ENCODE measurements at regions not wholly inside any gene's neighbourhood (a gene's known extent, or its start where the extent isn't known, plus 50 kb on each side); places are given as distances from the start of the nearest gene placed in this dataset.

DNA sequence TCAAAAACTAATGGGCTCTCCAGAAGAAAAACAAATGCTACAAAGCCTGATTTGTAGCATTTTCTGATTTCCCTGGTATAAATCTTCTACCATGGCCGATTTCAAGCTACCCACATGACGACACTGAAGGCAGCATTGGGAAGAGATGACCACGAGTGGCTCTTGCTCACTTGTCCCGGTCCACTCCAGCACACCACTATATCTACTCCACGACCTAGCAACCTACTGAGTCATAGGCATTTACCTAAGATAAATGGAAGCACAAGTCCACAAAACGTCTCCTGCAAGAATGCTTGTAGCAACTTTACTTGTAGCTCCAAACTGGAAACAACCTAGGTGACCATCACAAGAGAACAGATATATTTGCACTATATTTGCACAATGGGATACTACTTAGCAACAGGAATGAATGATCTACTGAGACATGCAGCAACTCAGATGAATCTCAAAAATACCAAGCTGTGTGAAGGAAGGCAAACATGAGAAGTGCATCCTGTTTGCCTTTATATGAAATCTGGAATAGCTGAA is 60.8 kb upstream of the HES1 start:
- Histone ChIP-seq H3K79me2 (ENCODE audit: control insufficient read depth in 1 of 2, insufficient read depth in 2 of 2, low read length in 2 of 2) (no peaks in the 10 kb centered on the region), H4K91ac (replicated peaks; ENCODE audit: insufficient read length, low read length) (no peak overlapping the region), H3K27ac (ENCODE audit: low read depth, low read length) (no peak overlapping the region), H2AK5ac (ENCODE audit: low read depth, low read length) (no peak overlapping the region), H2BK120ac (replicated peaks; ENCODE audit: low read depth, low read length) (no peak overlapping the region), H3K4me1 (replicated peaks in 1 of 4; ENCODE audit: control insufficient read depth in 3 of 4, insufficient read depth in 4 of 4, low read length in 3 of 4) (peaks cover 0 to 4% (median 3%) of the 10 kb centered on the region in 4 experiments; a peak in 5 of 7 replicates), H3K18ac (ENCODE audit: extremely low read depth, low read length) (no peak overlapping the region), H4K5ac (ENCODE audit: insufficient read length, low read depth, low read length) (no peak overlapping the region), H3K23me2 (ENCODE audit: low read depth, low read length) (peaks cover 2% of the 10 kb centered on the region; the same call in 1 of the 2 replicates), H3K4me2 (ENCODE audit: insufficient read depth in 1 of 2, low read depth in 2 of 2, low read length in 2 of 2) (no peak overlapping the region), H2BK15ac (ENCODE audit: low read length) (no peak overlapping the region), H2BK20ac (ENCODE audit: low read length) (no peak overlapping the region), H3K9me3 (ENCODE audit: insufficient read depth in 2 of 2, low read depth in 1 of 2, low read length in 1 of 2) (no peaks in the 10 kb centered on the region), H4K8ac (ENCODE audit: extremely low read depth, insufficient read depth, low read length) (no peak overlapping the region), H3K36me3 (ENCODE audit: control insufficient read depth in 2 of 4, insufficient read depth in 4 of 4, low read length in 3 of 4) (no peaks in the 10 kb centered on the region), H2BK5ac (ENCODE audit: low read depth, low read length) (no peak overlapping the region), H3K56ac (replicated peaks; ENCODE audit: insufficient read length, low read depth, low read length) (no peak overlapping the region), H3K4ac (replicated peaks; ENCODE audit: insufficient read length, low read depth, low read length) (no peak overlapping the region), H3K27me3 (replicated peaks in 1 of 4; ENCODE audit: control insufficient read depth in 3 of 4, extremely low read depth in 1 of 4, insufficient read depth in 3 of 4, low read length in 3 of 4) (peaks cover 0 to 23% (median 15%) of the 10 kb centered on the region in 4 experiments; a peak in 6 of 7 replicates), H3K23ac (ENCODE audit: insufficient read length) (no peak overlapping the region), H3K14ac (ENCODE audit: insufficient read length) (no peak overlapping the region), H4K20me1 (replicated peaks in 1 of 2; ENCODE audit: control insufficient read depth in 1 of 2, insufficient read depth in 2 of 2, low read length in 2 of 2) (no peaks in the 10 kb centered on the region), H3K4me3 (ENCODE audit: extremely low read depth in 1 of 4, insufficient read depth in 2 of 4, low read depth in 3 of 4, low read length in 4 of 4) (peak overlapping the region in 1 of 4 experiments; percentile 5; a peak in 1 of 8 replicates), H2AFZ (ENCODE audit: low read length) (no peak overlapping the region), H3K9ac (replicated peaks in 1 of 4; ENCODE audit: extremely low read depth in 1 of 4, low read depth in 3 of 4, low read length in 3 of 4) (no peak overlapping the region), H3K79me1 (ENCODE audit: low read depth, low read length) (no peaks in the 10 kb centered on the region), H2BK12ac (ENCODE audit: low read depth, low read length) (no peak overlapping the region)
- no peak for FAIRE-seq
- ChIA-PET POLR2A (ENCODE audit: partially characterized antibody) (interaction anchor here (1.7 kb wide), 1 partner anchor 10 kb away, joined by 5 read pairs; no protein-coding TSS in a partner anchor), CTCF (ENCODE audit: partially characterized antibody) (interaction anchor here (0.7 to 1.4 kb wide), 5 partner anchors 10 to 294 kb away, joined by 3 to 4 read pairs (median 3); no protein-coding TSS in a partner anchor)
- DNase-seq (ENCODE audit: low read depth in 1 of 2, low spot score in 2 of 2): no peak
- WGBS, 2 experiments (ENCODE audit: extremely low coverage in 1 of 2, insufficient coverage in 1 of 2, insufficient read length in 1 of 2, insufficient replicate concordance in 2 of 2, low coverage in 1 of 2, low lambda C conversion rate in 2 of 2, missing lambda C conversion rate in 1 of 2): 89% methylated on average over 6 of the region's 6 CpGs; no CpG with 5 or more reads in 1 of the 2 experiments
- no peak for TF ChIP-seq SUZ12 (IDR thresholded peaks at IDR 0.05; ENCODE audit: low read length)
- no peak for TF ChIP-seq EZH2 (IDR thresholded peaks at IDR 0.05; ENCODE audit: low read depth, low read length, severe bottlenecking)
- TF ChIP-seq NANOG (IDR thresholded peaks at IDR 0.05; ENCODE audit: insufficient read depth, low read depth, low read length, poor library complexity, severe bottlenecking): no peak
- TF ChIP-seq, protein P1, sequence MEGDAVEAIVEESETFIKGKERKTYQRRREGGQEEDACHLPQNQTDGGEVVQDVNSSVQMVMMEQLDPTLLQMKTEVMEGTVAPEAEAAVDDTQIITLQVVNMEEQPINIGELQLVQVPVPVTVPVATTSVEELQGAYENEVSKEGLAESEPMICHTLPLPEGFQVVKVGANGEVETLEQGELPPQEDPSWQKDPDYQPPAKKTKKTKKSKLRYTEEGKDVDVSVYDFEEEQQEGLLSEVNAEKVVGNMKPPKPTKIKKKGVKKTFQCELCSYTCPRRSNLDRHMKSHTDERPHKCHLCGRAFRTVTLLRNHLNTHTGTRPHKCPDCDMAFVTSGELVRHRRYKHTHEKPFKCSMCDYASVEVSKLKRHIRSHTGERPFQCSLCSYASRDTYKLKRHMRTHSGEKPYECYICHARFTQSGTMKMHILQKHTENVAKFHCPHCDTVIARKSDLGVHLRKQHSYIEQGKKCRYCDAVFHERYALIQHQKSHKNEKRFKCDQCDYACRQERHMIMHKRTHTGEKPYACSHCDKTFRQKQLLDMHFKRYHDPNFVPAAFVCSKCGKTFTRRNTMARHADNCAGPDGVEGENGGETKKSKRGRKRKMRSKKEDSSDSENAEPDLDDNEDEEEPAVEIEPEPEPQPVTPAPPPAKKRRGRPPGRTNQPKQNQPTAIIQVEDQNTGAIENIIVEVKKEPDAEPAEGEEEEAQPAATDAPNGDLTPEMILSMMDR (IDR thresholded peaks at IDR 0.05; ENCODE audit: control extremely low read depth in 1 of 3, insufficient read depth in 1 of 3, low read depth in 1 of 3, low read length in 3 of 3): no peak
- TF ChIP-seq MAFK (IDR thresholded peaks at IDR 0.05; ENCODE audit: low read depth, low read length): no peak

All from H1 (cell line).